Skeletal muscle cell (primary cell): ENCODE measurements at regions not wholly inside any gene's neighbourhood (a gene's known extent, or its start where the extent isn't known, plus 50 kb on each side); places are given as distances from the start of the nearest gene placed in this dataset.
"Not testable (repeated sequence)": the region's sequence is repeated elsewhere in the genome, so short reads cannot be mapped to it uniquely, and the experiment has no call there.

Experiments
- DNase-seq: peaks from one replicate; pipeline ENCODE4 v3.0.0-alpha.2; 2010; ENCODE audit warnings: low read depth
- H3K4me3 ChIP-seq: 2 replicates; pipeline ENCODE4 v1.5.1; 2011; ENCODE audit warnings: low read depth, mild to moderate bottlenecking, control low read depth, low read length, moderate library complexity

DNA sequence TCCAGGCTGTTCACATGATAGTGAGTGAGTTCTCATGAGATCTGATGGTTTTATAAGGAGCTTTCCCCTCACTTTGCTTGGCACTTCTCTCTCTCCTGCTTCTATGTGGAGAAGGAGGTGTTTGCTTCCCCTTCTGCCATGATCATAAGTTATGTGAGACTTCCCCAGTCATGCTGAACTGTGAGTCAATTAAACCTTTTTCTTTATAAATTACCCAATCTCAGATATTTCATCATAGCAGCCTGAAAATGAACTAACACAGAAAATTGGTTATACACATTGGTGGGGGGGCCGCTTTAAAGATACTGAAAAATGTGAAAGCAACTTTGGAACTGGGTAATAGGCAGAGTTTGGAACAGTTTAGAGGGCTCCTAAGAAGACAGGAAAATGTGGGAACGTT, 741.1 kb upstream of the LUZP2 start:
- no peak overlapping the region for H3K4me3 ChIP-seq
- DNase-seq: no peak

DNA sequence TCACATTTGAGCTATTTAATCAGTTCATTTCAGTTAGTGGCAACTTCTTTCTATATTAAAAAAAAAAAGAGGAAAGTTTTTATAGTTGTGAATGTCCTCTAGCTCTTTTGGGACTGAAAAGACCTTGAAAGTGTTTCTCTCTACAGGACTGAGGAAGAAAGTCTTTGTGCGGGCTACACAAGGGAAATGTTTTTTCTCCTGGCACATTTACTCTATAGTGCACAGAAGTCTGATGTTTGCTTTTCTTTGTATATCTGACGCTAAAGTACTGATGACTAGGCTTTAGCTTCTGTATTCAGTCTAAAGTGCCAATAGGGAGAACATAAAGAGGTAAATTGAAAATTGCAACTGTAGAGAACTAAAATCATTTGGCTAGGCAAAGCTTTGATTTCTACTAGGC, 737.4 kb upstream of the LUZP2 start:
- DNase-seq: no peak
- H3K4me3 ChIP-seq: no peak overlapping the region

DNA sequence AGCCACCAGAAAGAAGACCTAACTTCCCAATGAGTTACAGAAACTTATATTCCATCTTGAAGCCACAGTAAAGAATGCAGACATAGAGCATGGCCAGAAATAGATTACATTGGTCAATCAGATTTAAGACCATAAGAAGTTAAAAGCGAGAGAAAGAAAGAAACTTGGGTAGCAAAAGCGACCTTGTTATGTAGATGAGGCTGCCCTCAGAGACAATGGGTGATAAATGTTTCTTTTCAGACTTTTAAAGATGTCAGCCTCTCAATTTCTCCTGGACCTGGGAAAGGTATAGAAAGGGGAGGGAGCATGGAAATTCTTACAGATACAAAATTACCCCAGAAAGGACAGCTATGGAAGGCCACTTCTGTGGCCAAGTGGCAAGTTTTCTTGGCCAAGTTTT, 732.6 kb upstream of the LUZP2 start:
- no peak overlapping the region for H3K4me3 ChIP-seq
- no peak for DNase-seq

DNA sequence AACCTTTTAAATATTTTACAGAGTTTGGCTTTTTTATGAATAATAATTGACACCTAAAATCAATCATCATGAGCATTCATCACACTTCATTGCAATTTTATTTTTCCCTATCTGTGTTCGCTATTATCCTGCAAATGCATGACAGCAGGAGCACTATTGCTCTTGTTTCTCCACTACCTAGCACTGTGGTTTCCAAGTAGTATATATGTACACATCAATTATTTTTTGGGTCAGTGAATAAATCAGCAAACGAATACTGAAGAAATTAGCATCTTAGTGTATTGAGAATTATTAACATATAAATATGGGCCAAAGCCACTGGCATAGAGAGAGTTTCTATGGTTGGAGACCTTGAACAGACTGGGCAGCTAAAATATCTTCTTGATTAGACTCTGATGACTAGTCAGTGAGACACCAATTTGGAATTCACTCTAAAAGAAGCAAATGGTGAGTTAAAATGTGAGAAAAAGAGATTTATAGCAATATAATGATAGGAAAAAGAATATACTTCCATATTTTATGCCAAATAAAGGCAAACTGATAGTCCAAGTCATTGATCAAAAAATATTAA, 731.1 kb upstream of the LUZP2 start:
- DNase-seq: no peak
- H3K4me3 ChIP-seq: no peak overlapping the region

DNA sequence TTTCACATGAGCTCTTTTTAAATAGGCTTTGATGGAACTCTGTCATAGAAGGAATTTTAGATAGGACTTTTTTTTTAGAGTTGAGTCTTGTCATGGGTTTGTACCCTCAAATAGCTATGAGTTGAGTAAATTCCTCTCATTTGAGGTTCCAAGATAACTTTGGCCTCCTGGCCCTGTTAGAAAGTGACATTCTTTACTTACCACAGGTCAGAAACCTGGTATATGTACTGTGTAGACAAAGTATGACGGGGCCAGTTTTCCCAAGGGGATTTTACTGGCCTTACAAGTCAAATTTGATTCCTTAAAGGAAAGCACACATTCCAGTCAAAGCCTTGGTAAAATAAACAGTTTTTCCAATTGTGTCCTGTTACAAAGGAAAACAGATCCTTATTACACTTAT, 729.3 kb upstream of the LUZP2 start:
- no peak overlapping the region for H3K4me3 ChIP-seq
- no peak for DNase-seq

DNA sequence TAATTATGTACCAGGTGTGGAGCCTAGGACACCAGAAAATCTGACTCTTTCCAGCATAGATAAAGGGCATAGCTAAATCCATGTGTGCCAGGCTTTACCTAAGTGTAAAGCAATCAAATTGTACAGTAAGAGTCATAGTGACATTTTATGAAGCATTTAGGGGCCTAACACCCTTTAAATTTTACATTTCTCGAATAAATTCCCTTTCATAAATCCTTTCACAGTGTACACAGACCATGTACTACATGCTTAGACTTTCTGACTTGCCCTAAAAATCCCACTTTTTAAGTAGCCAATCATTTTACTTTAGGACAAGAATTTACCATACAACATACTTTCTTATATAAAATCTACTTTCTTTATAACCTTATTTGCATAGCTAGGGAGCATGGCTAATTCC, 727.6 kb upstream of the LUZP2 start:
- DNase-seq: no peak

DNA sequence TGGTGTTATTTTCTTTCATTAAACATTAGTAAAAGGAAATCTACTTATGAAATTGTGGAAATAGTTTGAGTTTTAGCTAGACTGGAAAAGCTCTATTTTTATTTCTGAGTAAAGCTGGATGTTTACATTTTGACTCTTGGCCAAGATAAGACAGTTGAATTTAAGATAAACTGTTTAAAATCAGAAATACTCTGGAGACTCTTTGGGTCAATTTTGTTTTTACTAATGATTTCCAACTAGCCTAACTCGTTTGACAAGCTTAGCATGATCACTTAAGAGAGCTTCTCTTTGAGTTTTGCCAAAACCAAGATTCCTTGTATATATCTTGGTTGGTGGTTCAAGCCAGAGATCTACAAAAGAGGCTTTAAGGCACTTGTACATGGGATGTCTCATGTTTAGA, 724.8 kb upstream of the LUZP2 start:
- no peak overlapping the region for H3K4me3 ChIP-seq

More for the DNA sequence above, 727.6 kb upstream of the LUZP2 start:
- H3K4me3 ChIP-seq: no peak overlapping the region

DNA sequence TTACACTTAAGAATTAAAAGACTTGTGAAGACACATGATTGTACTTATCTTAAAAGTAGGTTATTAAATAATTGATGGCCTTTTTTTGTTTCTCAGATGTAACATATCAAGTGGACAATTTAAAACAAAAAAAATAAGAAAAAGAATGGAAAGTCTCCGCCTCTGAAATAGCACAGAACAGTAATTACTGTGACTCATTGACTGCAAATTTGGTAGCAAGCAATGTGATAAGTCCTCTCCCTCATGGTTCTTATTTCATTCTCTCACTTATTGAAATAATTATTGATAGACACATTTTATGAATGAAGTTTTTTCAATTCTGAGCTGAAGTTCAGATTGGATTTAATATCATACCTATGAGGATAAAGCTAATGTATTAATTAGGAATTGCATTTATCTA, 717.9 kb upstream of the LUZP2 start:
- no peak for DNase-seq
- no peak overlapping the region for H3K4me3 ChIP-seq

More for the DNA sequence above, 724.8 kb upstream of the LUZP2 start:
- DNase-seq: no peak

DNA sequence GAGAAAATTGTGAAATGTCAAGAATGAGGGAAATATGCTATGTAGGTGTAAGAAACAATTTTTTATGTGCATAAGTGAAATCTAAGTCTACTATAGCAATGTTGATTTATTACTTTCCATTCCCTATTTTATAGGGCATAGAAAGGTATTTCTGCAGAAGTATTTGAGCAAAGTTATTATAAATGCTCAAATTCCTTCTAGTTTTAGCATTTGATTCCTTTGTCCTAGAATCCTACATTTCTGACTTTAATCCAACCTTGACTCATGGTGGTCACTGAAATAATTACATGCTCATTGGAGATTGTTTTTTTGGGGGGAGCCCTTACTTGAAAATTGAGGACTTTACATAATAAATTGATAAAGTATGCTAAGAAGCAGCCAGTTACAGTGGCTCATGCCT, 716.6 kb upstream of the LUZP2 start:
- no peak overlapping the region for H3K4me3 ChIP-seq
- no peak for DNase-seq

DNA sequence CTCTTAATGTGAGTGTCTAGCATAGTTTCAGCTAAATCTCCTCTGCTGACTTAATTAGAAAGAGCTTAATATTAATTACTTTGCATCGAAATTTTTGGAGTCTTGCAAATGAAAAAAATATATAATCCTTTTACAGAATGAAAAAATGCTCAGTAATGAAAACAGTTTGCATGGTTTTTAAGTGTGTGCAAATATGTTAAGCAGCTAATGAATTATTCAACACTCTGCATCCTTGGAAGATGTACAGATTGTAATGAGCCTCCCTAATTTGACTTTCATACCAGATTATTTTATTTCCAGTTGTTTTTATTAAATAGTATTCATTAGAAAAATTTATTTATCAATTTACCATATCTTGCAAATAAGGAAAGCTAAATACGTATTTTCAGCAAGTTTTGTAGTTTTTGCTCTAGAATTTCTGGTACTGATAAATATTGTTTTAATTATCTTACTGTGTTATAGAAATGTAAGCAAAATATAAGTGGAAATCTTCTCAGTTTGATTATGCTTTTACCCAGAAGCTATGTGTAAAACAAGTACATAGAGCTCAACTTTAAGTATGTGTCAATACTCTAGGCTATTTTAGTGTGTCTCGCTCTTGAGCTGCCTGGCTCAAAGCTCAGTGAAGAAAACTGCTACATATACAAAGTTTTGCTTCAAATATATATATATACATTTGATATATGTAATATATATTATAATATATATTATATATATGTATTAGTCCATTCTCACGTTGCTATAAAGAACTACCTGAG, 714.9 kb upstream of the LUZP2 start:
- DNase-seq: no peak
- no peak overlapping the region for H3K4me3 ChIP-seq

DNA sequence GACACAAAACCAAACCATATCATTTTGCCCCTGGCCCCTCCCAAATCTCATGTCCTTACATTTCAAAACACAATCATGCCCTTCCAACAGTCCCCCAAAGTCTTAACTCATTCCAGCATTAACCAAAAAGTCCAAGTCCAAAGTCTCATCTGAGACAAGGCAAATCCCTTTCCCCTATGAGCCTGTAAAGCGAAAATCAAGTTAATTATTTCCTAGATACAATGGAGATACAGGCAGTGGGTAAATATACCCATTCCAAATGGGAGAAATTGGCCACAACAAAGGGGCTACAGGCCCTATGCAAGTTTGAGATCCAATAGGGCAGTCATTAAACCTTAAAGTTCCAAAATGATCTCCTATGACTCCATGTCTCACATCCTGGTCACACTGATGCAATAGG, 709.9 kb upstream of the LUZP2 start:
- not testable (repeated sequence) for H3K4me3 ChIP-seq, DNase-seq

DNA sequence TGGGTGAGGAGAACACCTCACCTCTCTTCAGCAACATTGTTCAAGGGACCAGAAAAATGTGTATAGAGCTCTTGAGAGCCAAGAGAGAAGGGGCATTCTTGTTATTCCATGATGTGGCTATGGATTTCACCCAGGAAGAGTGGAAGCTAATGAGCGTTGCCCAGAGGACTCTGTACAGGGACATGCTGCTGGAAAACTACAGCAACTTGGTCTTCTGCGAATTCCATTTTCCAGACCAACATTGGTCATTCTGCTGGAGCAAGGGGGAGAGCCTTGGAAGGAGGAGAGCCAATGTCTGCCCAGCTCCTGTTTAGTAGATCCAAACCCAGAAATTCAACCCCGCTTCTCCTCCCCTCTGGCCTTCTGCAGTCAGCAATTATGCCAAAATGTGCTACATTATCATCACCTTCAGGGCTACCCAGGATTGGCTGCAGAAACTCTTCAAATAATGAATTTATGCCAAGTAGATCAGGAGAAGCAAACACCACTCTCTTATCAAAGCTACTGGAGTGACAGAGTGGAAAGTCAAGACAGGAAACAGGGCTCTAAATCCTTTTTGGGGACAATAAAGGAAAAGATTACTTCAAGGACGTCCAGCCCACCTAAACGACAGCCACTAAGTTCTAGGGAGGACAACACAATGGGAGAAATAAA, 707.5 kb upstream of the LUZP2 start:
- no peak overlapping the region for H3K4me3 ChIP-seq
- no peak for DNase-seq

DNA sequence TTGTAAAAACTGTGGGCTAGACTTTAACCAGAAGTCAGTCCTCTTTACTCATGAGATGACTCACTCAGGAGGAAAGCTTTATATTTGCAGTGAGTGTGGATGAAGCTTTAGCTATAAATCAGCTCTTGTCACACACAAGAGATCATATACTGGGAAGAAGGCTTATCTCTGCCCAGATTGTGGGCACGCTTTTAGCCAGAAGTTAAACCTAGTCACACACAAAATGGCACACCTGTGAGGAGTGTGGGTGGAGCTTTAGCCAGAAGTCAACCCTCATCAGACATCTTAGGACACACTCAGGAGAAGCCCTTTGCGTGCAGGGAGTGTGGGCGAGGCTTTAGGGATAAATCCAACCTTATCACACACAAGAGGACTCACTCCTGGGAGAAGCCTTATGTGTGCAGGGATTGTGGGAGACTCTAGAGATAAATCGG, 706.9 kb upstream of the LUZP2 start:
- peak; percentile 52 for DNase-seq
- no peak overlapping the region for H3K4me3 ChIP-seq

DNA sequence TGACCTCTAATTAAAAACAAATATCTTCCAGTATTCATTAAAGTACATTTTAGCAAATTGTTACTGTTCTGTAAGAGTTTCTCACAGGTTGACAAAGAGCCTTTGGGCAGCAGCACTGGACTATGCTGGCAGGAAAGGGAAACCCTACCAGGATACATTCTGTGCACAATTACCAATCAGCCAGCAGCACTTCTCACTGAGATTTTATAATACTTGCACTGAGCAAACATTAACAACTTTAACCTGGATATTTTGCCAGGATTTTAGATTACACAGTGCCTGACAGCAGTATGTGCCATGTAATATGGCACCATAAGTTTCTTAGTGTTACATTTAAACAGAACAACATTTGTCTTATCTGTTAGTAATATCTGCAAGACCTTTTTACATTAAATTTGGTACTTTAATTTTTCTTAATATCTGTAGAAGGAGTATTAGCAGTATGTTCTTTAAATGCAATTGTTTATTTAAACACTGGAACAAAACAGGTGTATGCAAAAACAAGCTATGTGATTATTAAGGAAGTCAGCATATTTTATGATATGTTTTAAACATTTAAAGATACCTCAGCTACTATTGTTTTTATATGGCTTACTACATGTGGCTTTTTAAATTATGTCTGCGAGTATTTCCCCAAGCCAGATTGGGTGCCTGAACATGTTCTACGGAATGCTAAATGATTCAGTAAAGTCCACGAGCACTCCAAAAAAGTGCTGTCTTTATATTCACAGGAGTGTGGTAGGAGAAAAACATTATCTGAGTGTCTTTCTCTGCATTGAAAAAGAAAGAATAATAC, 699.0 kb upstream of the LUZP2 start:
- DNase-seq: no peak
- H3K4me3 ChIP-seq: no peak overlapping the region

DNA sequence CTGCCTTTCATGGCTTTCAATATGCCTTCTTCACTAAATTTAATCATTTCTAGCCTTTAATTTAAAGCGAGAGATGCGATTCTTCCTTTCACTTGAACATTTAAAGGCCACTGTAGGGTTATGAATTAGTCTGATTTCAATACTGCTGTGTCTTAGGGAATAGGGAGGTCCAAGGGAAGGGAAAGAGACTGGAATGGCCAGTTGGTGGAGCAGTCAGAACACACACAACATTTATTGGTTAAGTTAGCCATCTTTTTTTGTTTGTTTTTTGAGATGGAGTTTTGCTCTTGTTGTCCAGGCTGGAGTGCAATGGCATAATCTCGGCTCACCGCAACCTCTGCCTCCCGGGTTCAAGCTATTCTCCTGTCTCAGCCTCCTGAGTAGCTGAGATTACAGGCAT, 662.5 kb upstream of the LUZP2 start:
- H3K4me3 ChIP-seq, DNase-seq: not testable (repeated sequence)

DNA sequence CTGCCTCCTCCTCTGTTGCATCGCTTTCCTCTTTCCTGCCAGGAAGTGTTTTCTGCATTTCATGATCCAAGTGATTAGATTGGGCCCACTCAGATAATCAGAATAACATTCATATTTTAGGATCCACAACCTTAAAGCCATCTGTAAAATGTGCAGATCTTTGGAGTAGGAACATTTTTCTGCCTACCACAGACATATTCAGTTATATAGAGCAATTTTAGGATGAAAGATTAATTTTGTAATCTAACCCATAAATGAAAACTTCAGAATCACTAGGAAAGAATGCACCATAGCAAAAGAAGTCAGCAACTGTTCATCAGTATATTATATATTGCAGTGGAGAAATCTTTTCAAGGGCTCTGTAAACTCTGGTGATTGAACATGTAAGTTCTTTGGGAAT, 659.9 kb upstream of the LUZP2 start:
- no peak for DNase-seq
- no peak overlapping the region for H3K4me3 ChIP-seq

DNA sequence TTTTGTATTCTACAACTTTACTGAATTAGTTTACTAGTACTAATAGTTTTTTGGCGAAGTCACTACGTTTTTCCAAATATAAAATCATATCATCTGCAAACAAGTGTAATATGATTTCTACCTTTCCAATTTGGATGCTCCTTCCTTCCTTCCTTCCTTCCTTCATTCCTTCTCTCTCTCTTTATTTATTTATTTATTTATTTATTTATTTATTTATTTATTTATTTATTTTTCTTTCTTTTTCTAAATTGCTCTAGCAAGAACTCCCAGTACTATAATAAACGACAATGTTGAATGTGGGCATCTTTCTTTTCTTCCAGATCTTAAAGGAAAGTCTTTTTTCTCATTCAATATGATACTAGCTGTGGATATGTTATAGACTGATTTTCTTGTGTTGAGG, 656.0 kb upstream of the LUZP2 start:
- H3K4me3 ChIP-seq: no peak overlapping the region
- DNase-seq: no peak

DNA sequence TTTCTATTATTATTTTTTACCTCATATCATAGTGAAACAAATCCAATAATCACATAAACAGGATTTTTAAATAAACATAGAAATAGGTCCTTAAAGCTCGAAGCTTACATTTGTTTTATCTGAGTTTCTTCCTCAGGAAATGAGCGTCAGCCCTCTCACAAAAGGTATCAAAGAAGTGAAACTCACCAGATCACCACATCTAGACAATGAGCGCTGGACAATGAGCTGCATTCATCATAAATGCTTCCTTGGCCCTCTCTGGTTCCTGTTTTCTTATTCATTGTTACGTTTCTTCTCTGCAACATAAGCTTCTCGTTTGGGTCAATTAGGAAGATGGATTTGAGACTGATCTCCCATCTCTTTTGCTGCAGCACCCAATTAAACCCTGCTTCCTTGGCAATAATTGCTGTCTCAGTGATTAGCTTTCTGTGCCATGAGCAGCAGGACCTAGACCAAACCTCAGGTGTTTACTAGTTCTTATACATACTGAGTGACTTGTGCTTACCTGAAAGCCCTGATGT, 649.9 kb upstream of the LUZP2 start:
- DNase-seq: no peak
- no peak overlapping the region for H3K4me3 ChIP-seq

DNA sequence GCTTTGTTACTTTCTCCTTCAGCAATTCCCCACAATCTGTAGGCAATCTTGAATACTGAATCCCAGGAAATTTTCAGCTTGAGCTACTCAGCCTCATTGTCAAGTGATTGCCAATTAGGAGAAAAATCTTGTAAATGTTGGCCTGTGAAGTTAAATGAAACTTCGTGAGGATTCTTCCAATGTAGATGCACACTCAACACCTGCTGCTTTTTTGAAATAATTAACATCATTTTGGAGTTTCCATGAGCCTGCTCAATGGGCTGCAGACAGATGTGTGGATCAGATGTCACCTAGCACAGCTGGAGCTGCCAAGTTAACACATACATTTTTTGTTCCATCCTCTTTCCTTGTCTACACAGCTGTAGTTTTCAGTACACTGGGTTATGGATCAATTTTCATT, 645.6 kb upstream of the LUZP2 start:
- no peak overlapping the region for H3K4me3 ChIP-seq
- DNase-seq: no peak

DNA sequence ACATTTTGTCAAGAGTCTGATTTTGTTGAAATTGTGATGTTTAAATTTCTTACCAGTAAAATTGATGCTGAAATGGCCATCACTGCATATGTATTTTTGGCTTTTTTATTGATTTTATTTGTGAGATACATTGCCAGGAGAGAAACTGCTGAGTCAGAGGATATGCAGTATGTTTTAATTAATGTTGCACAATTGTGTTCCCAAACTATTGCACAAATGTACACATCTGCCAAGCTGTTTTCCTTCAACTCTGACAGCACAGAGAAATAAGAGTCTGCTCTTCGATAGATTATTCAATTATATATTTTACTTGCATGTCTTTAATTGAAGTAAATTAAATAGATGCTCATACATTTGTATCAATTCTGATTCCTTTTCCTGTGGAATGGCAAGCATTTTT, 640.2 kb upstream of the LUZP2 start:
- H3K4me3 ChIP-seq: no peak overlapping the region
- peak; percentile 73 for DNase-seq
